BLaER1 treated with 17β-estradiol and CSF1 and Interleukin-3, amounts not matched to agents 10 nM and 100 nM (cell line): ENCODE measurements at regions not wholly inside any gene's neighbourhood (a gene's known extent, or its start where the extent isn't known, plus 50 kb on each side); places are given as distances from the start of the nearest gene placed in this dataset.

Experiments used
- H3K27ac ChIP-seq, 11 experiments: shearing (Covaris generic); formaldehyde crosslinking; 2 replicates each; pipeline ENCODE4 v1.8.1; 2022
- H3K27me3 ChIP-seq, 11 experiments: shearing (Covaris generic); formaldehyde crosslinking; 2 replicates each; pipeline ENCODE4 v1.8.1; 2022
- H3K36me3 ChIP-seq, 11 experiments: shearing (Covaris generic); formaldehyde crosslinking; 2 replicates each; pipeline ENCODE4 v1.8.1; 2022
- H3K4me1 ChIP-seq, 10 experiments: shearing (Covaris generic); formaldehyde crosslinking; 2 replicates each; pipeline ENCODE4 v1.8.1; 2022
- H3K4me2 ChIP-seq, 11 experiments: shearing (Covaris generic); formaldehyde crosslinking; 2 replicates each; pipeline ENCODE4 v1.8.1; 2022
- H3K4me3 ChIP-seq, 10 experiments: shearing (Covaris generic); formaldehyde crosslinking; 2 replicates each; pipeline ENCODE4 v1.8.1; 2022
- H3K9ac ChIP-seq, 11 experiments: shearing (Covaris generic); formaldehyde crosslinking; 2 replicates each; pipeline ENCODE4 v1.8.1; 2022
- H3K9me3 ChIP-seq, 11 experiments: shearing (Covaris generic); formaldehyde crosslinking; replicated peaks in 1 of 11; 2 replicates each; pipeline ENCODE4 v1.8.1; 2022
- H4K20me1 ChIP-seq, 11 experiments: shearing (Covaris generic); formaldehyde crosslinking; 2 replicates each; pipeline ENCODE4 v1.8.1; 2022
- Cebpa-rat ChIP-seq, 11 experiments: shearing (Covaris generic); IDR thresholded peaks; 2 replicates each; pipeline ENCODE4 v1.8.1; 2022

GRCh38 chr2:125172181-125172580, 1147.1 kb downstream of the CNTNAP5 start:
- Histone ChIP-seq H4K20me1 (no peaks in the 10 kb centered on the region), H3K27ac (no peak overlapping the region), H3K27me3 (no peaks in the 10 kb centered on the region), H3K36me3 (no peaks in the 10 kb centered on the region), H3K4me1 (peaks cover 0 to 15% (median 11%) of the 10 kb centered on the region in 10 experiments; a peak in 8 of 20 replicates), H3K4me2 (no peak overlapping the region), H3K4me3 (no peak overlapping the region), H3K9ac (no peak overlapping the region), H3K9me3 (no peaks in the 10 kb centered on the region)
- TF ChIP-seq Cebpa-rat (IDR thresholded peaks at IDR 0.05): no peak

- Histone ChIP-seq H3K9ac (no peak overlapping the region), H3K4me2 (no peak overlapping the region), H3K4me1 (no peaks in the 10 kb centered on the region), H3K9me3 (no peaks in the 10 kb centered on the region), H3K4me3 (no peak overlapping the region), H3K27ac (no peak overlapping the region), H4K20me1 (no peaks in the 10 kb centered on the region), H3K27me3 (no peaks in the 10 kb centered on the region), H3K36me3 (no peaks in the 10 kb centered on the region)
- TF ChIP-seq Cebpa-rat (IDR thresholded peaks at IDR 0.05): no peak
Observed at GRCh38 chr2:125175415-125175814, 1150.3 kb downstream of the CNTNAP5 start.

DNA sequence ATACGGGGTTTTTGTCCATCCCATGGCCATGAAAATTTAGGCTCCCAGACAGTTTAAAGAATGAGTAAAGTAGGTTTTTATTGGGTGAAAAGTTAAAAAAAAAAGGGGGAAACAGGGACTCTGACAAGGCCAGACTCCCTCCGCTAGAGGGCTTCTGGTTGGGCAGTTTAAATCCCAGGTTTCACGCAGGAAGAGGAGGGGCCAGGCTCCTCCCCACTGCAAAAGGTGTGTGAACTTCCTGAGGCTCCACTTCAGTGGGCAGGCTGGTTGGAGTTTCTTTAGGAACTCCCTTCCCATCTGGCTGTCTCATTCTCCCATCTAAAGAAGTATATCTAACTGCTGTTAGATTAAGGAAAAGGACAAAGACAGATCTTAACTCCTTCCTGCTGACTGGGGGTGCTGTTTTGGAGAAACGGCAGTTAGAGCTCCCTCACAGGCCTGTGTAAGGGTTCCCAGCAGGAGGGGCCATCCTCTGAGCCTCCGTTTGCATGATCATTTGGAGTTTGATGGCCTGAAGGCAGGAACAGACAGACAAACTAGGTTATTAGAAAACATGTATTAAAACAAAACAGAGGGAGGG, 1160.7 kb downstream of the CNTNAP5 start:
- no peaks in the 10 kb centered on the region for H3K4me1 ChIP-seq
- no peak for TF ChIP-seq Cebpa-rat (IDR thresholded peaks at IDR 0.05)
- H3K4me2 ChIP-seq: no peak overlapping the region
- no peaks in the 10 kb centered on the region for H3K9me3 ChIP-seq
- H3K36me3 ChIP-seq: no peaks in the 10 kb centered on the region
- no peak overlapping the region for H3K4me3 ChIP-seq
- no peak overlapping the region for H3K9ac ChIP-seq
- H4K20me1 ChIP-seq: no peaks in the 10 kb centered on the region
- H3K27me3 ChIP-seq: no peaks in the 10 kb centered on the region
- no peak overlapping the region for H3K27ac ChIP-seq

DNA sequence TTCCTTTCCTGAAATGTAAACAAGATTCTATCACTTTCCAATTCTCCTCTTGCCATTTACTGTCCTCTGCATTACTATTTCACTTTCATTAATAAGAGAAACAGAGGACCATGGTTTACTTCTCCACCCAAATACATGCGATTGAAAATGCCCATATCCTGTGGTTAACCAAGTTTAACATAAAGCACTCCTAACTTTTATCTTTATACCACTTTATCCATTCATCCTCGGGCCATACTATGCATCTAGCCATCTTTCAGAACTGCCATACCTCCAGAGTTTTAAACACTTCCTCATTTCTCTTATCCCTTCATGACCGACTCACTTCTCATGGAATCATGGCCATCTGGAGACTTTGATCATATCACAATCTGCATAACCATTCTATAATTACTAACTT, 1182.3 kb downstream of the CNTNAP5 start:
- Histone ChIP-seq H3K9ac (no peak overlapping the region), H3K9me3 (no peaks in the 10 kb centered on the region; a peak in 1 of 22 replicates), H3K4me3 (no peak overlapping the region), H3K4me2 (no peak overlapping the region), H3K4me1 (no peaks in the 10 kb centered on the region), H3K27ac (no peak overlapping the region), H4K20me1 (no peaks in the 10 kb centered on the region), H3K36me3 (no peaks in the 10 kb centered on the region), H3K27me3 (no peaks in the 10 kb centered on the region)
- no peak for TF ChIP-seq Cebpa-rat (IDR thresholded peaks at IDR 0.05)

DNA sequence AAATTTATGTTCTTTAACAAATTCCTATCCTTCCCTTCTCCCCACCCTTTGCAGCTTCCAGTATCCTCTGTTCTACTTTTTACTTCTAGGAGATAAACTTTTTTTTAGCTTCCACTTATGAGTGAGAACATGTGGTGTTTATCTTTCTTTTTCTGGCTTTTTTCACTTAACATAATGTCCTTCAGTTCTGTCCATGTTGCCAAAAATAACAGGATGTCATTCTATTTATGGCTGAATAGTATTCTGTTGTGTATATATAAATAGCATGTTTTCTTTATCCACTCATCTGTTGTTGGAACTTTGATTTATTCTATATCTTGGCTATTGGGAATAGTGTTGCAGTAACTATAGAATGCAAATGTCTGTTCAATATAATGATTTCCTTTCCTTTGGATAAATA, 1191.2 kb downstream of the CNTNAP5 start:
- no peak for TF ChIP-seq Cebpa-rat (IDR thresholded peaks at IDR 0.05)
- Histone ChIP-seq H3K9ac (no peak overlapping the region), H3K27me3 (no peaks in the 10 kb centered on the region), H3K36me3 (no peaks in the 10 kb centered on the region), H3K9me3 (peaks cover 0 to 12% (median 7%) of the 10 kb centered on the region in 11 experiments; a peak in 10 of 22 replicates), H3K27ac (no peak overlapping the region), H3K4me2 (no peak overlapping the region), H3K4me1 (no peaks in the 10 kb centered on the region), H3K4me3 (no peak overlapping the region), H4K20me1 (no peaks in the 10 kb centered on the region)

DNA sequence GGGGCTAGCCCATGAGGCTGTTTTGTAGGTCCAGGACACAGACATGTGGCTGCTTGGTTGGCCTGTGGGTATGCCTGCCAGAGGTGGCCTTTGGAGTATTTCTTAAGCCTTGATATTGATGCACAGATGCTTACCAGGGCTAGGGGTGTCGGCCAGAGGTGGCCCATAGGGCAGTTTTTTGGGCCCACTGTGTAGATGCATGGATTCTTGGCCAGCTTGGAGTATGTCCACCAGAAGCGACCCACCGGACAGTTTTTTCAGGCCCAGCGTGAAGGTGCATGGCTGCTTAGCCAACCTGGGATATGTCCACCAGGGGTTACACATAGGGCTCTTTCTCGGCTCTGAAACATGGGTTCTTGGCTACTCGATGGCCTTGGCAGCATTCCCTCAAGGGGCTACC, 1199.1 kb downstream of the CNTNAP5 start:
- no peak overlapping the region for H3K9ac ChIP-seq
- no peaks in the 10 kb centered on the region for H3K36me3 ChIP-seq
- no peaks in the 10 kb centered on the region for H4K20me1 ChIP-seq
- H3K27me3 ChIP-seq: no peaks in the 10 kb centered on the region
- H3K27ac ChIP-seq: no peak overlapping the region
- H3K4me3 ChIP-seq: no peak overlapping the region
- no peak for TF ChIP-seq Cebpa-rat (IDR thresholded peaks at IDR 0.05)
- no peak overlapping the region for H3K4me2 ChIP-seq
- H3K4me1 ChIP-seq: no peaks in the 10 kb centered on the region
- peaks cover 22 to 36% (median 30%) of the 10 kb centered on the region in 11 experiments for H3K9me3 ChIP-seq

GRCh38 chr2:125224830-125225229, 1199.7 kb downstream of the CNTNAP5 start:
- Histone ChIP-seq H3K27me3 (no peaks in the 10 kb centered on the region), H3K36me3 (no peaks in the 10 kb centered on the region), H3K4me2 (no peak overlapping the region), H3K9me3 (peaks cover 22 to 36% (median 30%) of the 10 kb centered on the region in 11 experiments), H3K9ac (no peak overlapping the region), H3K27ac (no peak overlapping the region), H4K20me1 (no peaks in the 10 kb centered on the region), H3K4me1 (no peaks in the 10 kb centered on the region), H3K4me3 (no peak overlapping the region)
- no peak for TF ChIP-seq Cebpa-rat (IDR thresholded peaks at IDR 0.05)

DNA sequence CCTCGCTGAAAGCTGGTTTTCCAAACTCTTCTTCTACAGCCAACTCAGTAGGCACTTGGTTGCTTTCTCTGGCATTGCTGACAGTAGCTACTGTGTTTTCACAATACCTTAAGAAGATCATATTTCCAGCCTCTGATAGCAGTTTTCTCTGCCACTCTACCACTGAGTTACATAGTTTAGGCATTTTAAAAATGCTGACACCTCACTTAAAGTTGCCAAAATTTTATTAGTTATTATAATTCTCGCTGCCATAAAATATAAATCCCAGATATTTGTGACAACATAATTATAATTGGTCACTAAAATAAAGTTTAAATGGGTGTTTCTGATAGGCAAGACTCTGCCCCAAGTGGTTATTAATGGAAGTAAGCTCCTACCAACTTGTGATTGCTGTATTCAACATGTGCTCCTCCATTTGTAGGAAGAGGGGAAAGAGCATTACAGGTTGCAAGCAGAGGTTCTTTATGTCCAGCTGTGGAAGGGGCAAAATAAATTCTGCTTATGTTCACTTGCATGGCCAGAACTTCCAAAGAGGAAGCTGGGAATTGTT, 1202.8 kb downstream of the CNTNAP5 start:
- Histone ChIP-seq H3K36me3 (no peaks in the 10 kb centered on the region), H3K27ac (no peak overlapping the region), H4K20me1 (no peaks in the 10 kb centered on the region), H3K9me3 (peaks cover 3 to 16% (median 10%) of the 10 kb centered on the region in 11 experiments; a peak in 15 of 22 replicates), H3K27me3 (no peaks in the 10 kb centered on the region), H3K4me2 (no peak overlapping the region), H3K4me3 (no peak overlapping the region), H3K9ac (no peak overlapping the region), H3K4me1 (no peaks in the 10 kb centered on the region)
- TF ChIP-seq Cebpa-rat (IDR thresholded peaks at IDR 0.05): no peak

DNA sequence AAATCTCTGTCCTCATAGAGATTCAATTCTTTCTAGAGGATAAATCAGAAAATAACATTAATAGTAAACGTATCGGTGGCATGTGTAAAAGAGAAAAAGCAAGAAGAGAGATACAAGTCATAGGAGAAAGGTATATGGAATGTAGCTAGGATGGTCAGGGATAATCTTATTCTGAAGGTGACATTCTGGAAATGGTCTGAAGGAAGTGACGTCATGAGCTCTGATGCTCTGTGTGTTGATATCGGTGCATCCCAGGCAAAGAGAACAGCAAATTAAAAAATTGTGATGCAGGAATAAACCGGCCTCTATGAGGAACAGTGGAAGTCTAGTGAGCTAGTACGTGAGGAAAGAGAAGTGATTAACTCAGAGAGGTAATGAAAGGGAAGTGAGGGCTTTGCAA, 1215.8 kb downstream of the CNTNAP5 start:
- H3K27me3 ChIP-seq: no peaks in the 10 kb centered on the region
- no peak overlapping the region for H3K9ac ChIP-seq
- no peaks in the 10 kb centered on the region for H3K9me3 ChIP-seq
- TF ChIP-seq Cebpa-rat (IDR thresholded peaks at IDR 0.05): no peak
- H3K4me2 ChIP-seq: no peak overlapping the region
- no peak overlapping the region for H3K27ac ChIP-seq
- H3K36me3 ChIP-seq: no peaks in the 10 kb centered on the region
- no peaks in the 10 kb centered on the region for H3K4me1 ChIP-seq
- H4K20me1 ChIP-seq: no peaks in the 10 kb centered on the region
- no peak overlapping the region for H3K4me3 ChIP-seq

DNA sequence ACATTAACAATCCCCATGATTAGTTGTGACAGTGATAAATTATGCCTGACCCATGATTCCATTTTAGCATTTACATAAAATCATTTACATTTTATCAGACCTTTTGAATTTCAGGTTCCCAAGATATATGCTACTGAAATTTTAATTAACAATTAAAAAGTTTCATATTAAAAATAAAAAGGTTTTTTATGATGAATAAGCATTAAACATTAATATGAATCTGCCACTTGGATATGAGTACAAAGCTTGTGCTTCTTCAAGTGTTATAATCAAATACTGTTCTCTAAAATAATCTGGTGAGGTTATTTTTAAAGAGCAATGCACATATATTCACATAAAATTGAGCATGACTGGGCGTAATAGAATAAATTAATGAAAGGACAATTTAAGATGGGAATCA, 1218.0 kb downstream of the CNTNAP5 start:
- Histone ChIP-seq H3K9ac (no peak overlapping the region), H3K4me1 (no peaks in the 10 kb centered on the region), H3K9me3 (no peaks in the 10 kb centered on the region), H3K27ac (no peak overlapping the region), H4K20me1 (no peaks in the 10 kb centered on the region), H3K4me3 (no peak overlapping the region), H3K27me3 (no peaks in the 10 kb centered on the region), H3K36me3 (no peaks in the 10 kb centered on the region), H3K4me2 (no peak overlapping the region)
- TF ChIP-seq Cebpa-rat (IDR thresholded peaks at IDR 0.05): no peak
